GDM1 (cell line): ENCODE measurements at regions not wholly inside any gene's neighbourhood (a gene's known extent, or its start where the extent isn't known, plus 50 kb on each side); places are given as distances from the start of the nearest gene placed in this dataset.

ENCODE experiments used
- DNase-seq: peaks from one replicate; lab custom pipeline; 2025; lab: John Stamatoyannopoulos, UW

GRCh38 chr14:87161502-87161901 is 831.5 kb downstream of the GALC start:
- DNase-seq, result no peak

DNA sequence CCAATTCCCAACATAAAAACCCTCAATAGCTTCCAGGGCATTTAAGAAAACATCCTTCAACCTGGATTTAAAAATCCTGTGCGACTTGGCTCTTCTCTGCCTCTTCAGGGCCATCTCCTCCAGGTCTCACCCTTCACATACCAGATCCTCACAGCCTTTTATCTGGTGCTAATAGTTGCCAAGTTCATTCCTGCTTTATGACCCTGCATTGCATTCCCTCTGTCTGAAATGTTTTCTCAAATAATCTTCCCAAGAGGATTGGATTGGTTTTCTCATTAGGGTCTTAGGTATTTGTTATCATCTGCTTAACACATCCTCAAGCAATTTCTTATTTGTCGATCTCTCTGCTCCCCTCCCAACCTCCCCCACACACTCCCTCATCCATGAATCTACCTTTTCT is 832.0 kb downstream of the GALC start:
- DNase-seq, result no peak

- no peak for DNase-seq
Observed at GRCh38 chr14:87158283-87158682, 834.7 kb downstream of the GALC start.

DNA sequence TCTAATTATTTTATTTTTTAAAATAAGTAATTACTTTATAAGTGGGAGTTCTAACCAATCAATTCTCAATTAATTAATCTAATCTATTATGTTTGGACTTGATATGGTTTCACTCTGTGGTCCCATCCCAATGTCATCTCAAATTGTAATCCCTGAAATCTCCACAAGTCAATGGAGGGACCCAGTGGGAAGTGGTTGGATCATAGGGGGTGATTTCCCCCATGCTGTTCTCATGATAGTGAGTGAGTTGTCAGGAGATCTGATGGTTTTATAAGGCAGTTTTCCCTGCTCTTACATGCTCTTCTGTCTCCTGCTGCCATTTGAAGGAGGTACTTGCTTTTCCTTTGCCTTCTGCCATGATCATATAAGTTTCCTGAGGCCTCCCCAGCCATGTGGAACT is 836.1 kb downstream of the GALC start:
- DNase-seq, result no peak

- DNase-seq, result no peak
Observed at GRCh38 chr14:87155856-87156488, 837.0 kb downstream of the GALC start.

GRCh38 chr14:87153901-87154300 is 839.1 kb downstream of the GALC start:
- DNase-seq, result no peak

GRCh38 chr14:87153391-87153790 is 839.6 kb downstream of the GALC start:
- DNase-seq, result no peak

GRCh38 chr14:87152693-87153092 is 840.3 kb downstream of the GALC start:
- no peak for DNase-seq

- DNase-seq, result no peak
Observed at GRCh38 chr14:87149583-87150354, 843.2 kb downstream of the GALC start.

DNA sequence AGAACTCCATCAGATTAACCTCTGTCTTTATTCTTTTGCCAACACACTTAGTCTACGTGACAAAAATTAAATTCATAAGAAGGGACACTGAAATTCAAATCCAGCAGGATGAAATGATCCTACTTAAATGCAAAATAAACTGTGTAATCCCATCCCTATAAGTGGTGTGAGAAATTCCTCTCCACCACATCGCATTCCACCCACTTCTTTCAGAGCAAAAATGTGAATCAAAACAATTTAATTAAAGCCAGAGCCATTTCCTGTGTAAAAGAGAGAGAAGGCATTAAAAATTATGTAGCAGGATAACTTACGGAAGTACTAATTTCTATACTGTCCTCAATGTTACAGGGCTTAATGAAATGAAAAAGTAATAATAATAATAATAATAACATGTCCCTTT is 844.3 kb downstream of the GALC start:
- no peak for DNase-seq

GRCh38 chr14:87142551-87143211 is 850.3 kb downstream of the GALC start:
- DNase-seq, result no peak

DNA sequence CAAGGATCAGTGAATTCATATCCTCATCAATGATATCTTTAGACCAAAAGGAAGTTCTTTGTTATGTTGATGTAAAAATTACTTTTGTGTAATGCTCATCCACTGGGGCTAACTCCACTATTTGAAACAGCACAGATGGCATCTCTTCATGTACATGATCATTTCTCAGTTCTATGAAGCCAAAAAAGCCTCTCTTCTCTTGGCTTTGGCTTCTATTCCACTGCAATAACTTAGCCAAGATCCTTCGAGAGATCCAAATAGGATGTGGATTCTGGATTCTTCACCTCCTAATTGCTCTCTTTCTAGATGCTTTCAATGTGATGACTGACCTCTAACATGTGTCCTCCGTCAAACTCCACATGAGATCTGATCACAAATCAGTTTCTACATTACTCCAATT is 851.2 kb downstream of the GALC start:
- DNase-seq, result no peak

DNA sequence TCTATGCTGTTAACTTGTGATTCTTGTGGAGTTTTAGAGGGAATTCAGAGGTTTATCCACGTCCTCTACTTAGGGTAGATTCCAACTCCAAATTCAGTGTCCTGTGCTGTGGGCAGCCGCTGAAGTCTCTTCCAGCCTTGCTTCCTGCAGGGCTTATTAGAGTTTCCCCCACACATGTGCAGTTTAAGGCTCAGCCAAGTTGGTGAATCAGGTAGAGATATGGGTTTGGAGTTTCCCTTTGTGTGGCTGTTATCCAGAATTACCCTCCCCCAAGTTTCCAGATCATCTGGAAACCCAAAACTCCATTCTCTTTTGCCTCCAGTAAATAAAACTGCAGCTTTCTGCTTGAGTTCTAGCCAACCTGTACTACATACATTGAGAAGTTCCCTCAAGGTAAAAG is 853.7 kb downstream of the GALC start:
- no peak for DNase-seq

GRCh38 chr14:87133073-87133801 is 859.7 kb downstream of the GALC start:
- DNase-seq, result no peak

- DNase-seq, result no peak
Observed at GRCh38 chr14:87131879-87132278, 861.1 kb downstream of the GALC start.

GRCh38 chr14:87122166-87122565 is 870.8 kb downstream of the GALC start:
- DNase-seq, result no peak

DNA sequence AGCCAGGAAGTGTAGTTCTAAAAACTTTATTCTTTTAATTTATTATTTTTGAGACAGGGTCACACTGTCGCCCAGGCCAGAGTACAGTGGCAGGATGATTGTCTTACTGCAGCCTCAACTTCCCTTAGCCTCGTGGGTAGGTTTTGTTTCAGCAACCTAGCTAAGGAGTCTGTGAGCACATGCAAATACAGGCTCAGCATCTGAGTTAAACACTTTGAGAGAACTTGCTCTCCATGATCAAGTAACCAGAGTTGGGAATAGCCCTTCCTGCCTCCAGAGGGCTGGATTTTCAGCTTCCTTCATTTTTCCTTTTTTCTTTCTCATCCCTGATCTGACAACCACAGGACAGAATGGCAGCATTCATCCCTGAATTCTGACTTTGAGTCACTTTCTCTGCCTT is 871.3 kb downstream of the GALC start:
- DNase-seq, result no peak

DNA sequence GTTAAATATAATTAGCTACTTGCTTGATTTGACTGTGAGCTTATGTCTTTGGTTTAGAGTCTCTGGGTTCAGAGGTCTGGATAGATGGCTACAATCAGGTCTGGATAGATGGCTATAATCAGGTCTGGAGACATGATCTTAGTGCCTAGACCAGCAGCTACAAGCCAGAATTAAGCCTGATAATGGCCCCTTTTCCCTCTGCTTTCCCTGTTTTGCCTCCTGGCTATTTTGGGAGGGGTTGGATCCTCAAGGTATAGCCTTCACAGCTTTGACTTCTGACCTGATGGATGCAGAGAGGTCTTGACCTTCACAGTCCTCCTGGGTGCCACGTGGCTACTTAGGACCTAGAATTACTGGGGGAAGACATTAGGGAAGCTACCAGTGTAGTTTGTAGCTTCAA is 877.7 kb downstream of the GALC start:
- DNase-seq, result no peak

DNA sequence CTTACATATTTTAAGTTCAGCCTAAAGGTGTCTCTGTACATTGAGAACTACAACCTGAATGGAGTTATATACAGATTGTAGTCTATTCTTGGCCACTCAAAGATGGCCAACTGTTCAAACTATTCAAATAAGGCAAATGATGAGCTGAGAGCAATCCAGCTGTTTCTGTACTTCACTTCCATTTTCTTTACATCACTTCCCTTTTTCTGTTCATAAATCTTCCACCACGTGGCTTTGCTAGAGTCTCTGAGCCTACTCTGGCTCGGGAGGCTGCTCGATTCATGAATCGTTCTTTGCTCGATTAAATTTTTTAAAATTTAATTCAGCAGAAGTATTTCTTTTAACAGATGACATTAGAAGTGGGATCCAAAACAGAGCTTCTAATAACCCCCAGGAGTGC is 879.7 kb downstream of the GALC start:
- DNase-seq, result no peak

- no peak for DNase-seq
Observed at GRCh38 chr14:87111741-87112140, 881.2 kb downstream of the GALC start.

DNA sequence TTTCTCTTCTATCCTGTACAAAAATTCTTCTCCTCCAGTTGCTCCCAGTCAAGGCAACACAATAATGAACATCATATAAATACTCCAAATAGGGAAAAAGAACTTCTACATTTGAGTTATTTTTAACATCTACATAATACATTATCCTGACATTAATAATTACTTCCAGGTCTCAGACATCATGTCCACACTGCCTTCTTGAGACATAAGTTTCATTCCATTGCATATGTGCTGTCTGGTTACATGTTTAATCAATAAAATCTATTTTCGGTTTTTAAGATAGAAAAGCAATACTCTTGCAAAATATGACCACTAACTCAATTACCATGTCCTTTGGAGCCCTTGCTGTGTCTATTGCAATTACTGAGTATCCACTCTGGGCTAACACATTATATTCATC is 881.9 kb downstream of the GALC start:
- no peak for DNase-seq

DNA sequence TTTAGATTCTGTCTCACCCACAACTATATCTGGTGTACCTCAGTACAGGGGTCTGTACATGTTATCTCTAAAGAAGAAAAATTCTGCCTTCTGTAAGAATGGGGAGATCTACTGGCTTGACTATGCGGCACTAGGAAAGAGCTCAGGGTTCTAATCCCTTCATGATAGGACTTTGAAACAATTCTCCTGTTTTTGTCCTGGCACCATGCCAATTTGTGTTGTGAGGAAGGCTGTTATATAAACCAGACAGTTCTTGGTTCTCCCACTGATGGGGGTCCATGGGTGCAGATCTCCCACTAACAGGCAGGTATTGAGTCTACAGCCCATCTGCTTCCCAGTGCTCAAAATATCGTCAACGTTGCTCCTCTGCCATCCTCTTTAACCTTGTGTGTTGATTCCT is 883.7 kb downstream of the GALC start:
- no peak for DNase-seq

GRCh38 chr14:87108726-87109125 is 884.3 kb downstream of the GALC start:
- DNase-seq, result no peak
